GM23248 (cell line): ENCODE measurements at regions not wholly inside any gene's neighbourhood (a gene's known extent, or its start where the extent isn't known, plus 50 kb on each side); places are given as distances from the start of the nearest gene placed in this dataset.
A peak's percentile ranks its signal among the peaks of the same experiment; 100 is the strongest.

ENCODE experiments used
- DNase-seq: peaks from one replicate; pipeline ENCODE4 v3.0.0-alpha.2; 2015
- H2AFZ ChIP-seq: fragments of 200-600 bp; sonication (generic); 2 replicates; pipeline ENCODE4 v1.6.1; 2016; ENCODE audit warnings: antibody characterized with exemption
- H3F3A ChIP-seq: fragments of 200-600 bp; sonication (generic); 2 replicates; pipeline ENCODE4 v1.6.1; 2016; ENCODE audit warnings: mild to moderate bottlenecking, antibody characterized with exemption, mixed run types; ENCODE audit not compliant: insufficient read depth
- H3K27ac ChIP-seq: fragments of 200-600 bp; sonication (generic); 2 replicates; pipeline ENCODE4 v1.5.1; 2016; ENCODE audit warnings: mild to moderate bottlenecking
- H3K27me3 ChIP-seq: fragments of 200-600 bp; sonication (generic); replicated peaks from 2 replicates; pipeline ENCODE4 v1.6.1; 2016; ENCODE audit warnings: mild to moderate bottlenecking; ENCODE audit not compliant: insufficient read depth
- H3K36me3 ChIP-seq: fragments of 200-600 bp; sonication (generic); 2 replicates; pipeline ENCODE4 v1.6.1; 2016; ENCODE audit warnings: low read depth, mild to moderate bottlenecking
- H3K4me1 ChIP-seq: fragments of 200-600 bp; sonication (generic); 2 replicates; pipeline ENCODE4 v1.6.1; 2016; ENCODE audit warnings: mild to moderate bottlenecking; ENCODE audit not compliant: insufficient read depth
- H3K4me2 ChIP-seq: fragments of 200-600 bp; sonication (generic); one replicate; pipeline ENCODE4 v1.6.1; 2016; ENCODE audit warnings: mild to moderate bottlenecking; ENCODE audit not compliant: unreplicated experiment
- H3K4me3 ChIP-seq: fragments of 200-600 bp; sonication (generic); 2 replicates; pipeline ENCODE4 v1.5.1; 2016; ENCODE audit warnings: mild to moderate bottlenecking
- H3K79me2 ChIP-seq: fragments of 200-600 bp; sonication (generic); 2 replicates; pipeline ENCODE4 v1.6.1; 2016; ENCODE audit warnings: mild to moderate bottlenecking; ENCODE audit not compliant: insufficient read depth
- H3K9ac ChIP-seq: fragments of 200-600 bp; sonication (generic); 2 replicates; pipeline ENCODE4 v1.6.1; 2016; ENCODE audit warnings: mild to moderate bottlenecking
- H3K9me2 ChIP-seq: fragments of 200-600 bp; sonication (generic); 2 replicates; pipeline ENCODE4 v1.6.1; 2016; ENCODE audit warnings: mixed run types, mild to moderate bottlenecking, moderate library complexity; ENCODE audit not compliant: insufficient read depth
- H3K9me3 ChIP-seq: fragments of 200-600 bp; sonication (generic); one replicate; pipeline ENCODE4 v1.6.1; 2017; ENCODE audit warnings: low read depth
- H4K20me1 ChIP-seq: fragments of 200-600 bp; sonication (generic); 2 replicates; pipeline ENCODE4 v1.6.0; 2016; ENCODE audit not compliant: insufficient read depth
- EZH2 ChIP-seq: fragments of 200-600 bp; sonication (generic); IDR thresholded peaks from 2 replicates; pipeline ENCODE4 v1.6.1; 2018; ENCODE audit warnings: antibody characterized with exemption, mild to moderate bottlenecking; ENCODE audit not compliant: insufficient read depth, poor library complexity, severe bottlenecking
- EZH2phosphoT487 ChIP-seq: fragments of 200-600 bp; sonication (generic); IDR thresholded peaks from 2 replicates; pipeline ENCODE4 v1.6.1; 2018; ENCODE audit warnings: antibody characterized with exemption, moderate library complexity, mild to moderate bottlenecking, low read depth; ENCODE audit not compliant: insufficient read depth
- WGBS, 2 experiments: methylation state at CpG; one replicate each; pipeline ENCODE4 v1.1.6; 2015 to 2017; ENCODE audit warnings: low lambda C conversion rate in 2 of 2, low coverage in 1 of 2; ENCODE audit errors: missing lambda C conversion rate in 2 of 2; 5-methylcytosine and 5-hydroxymethylcytosine counted together
- in situ Hi-C: fragments of 300-500 bp; cut with MboI; formaldehyde crosslinking; loops from 2 replicates; pipeline ENCODE4 v1.15.0; 2020

DNA sequence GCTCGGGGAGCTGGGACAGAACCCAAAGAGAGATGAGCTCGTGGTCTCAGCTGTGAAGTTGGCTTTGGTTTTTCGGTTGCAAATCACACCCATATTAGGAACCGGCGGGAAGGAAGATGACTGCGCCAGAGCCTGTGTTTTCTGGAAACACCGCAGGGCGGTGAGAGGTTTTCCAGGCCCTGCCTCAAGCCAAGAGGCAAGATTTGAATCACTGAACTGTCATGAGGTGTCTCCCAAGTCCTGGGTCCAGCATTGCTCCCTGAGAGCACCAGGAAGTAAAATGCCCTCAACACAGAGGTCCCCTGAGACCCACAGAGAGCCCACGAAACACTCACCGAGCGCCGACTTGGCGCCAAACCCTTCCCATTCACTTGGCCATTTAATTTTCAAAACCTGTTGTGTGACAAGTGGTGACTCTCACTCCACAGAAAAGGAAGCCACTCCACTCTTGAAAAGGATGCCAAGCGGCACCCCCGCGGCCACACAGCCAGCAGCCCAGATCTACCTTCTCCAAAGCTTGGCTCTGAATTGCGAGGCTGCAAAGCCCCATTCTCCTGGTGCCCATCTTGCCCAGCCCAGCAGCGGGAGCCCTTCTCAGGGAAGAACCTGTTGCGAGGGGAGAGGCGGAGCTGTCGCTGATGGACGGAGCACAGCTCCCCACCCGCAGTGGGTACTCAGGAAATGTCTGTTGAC lies 99.0 kb upstream of the RUNX3 start:
- no peaks in the 10 kb centered on the region for H3K4me1 ChIP-seq
- H2AFZ ChIP-seq, result no peak overlapping the region
- H3K9me2 ChIP-seq, result no peaks in the 10 kb centered on the region
- H3K36me3 ChIP-seq, result no peaks in the 10 kb centered on the region
- TF ChIP-seq EZH2phosphoT487, result no peak
- TF ChIP-seq EZH2, result no peak
- DNase-seq, result peak; percentile 40
- no peak overlapping the region for H3K4me3 ChIP-seq
- no peak overlapping the region for H3K27ac ChIP-seq
- no peaks in the 10 kb centered on the region for H3K79me2 ChIP-seq
- H3K9me3 ChIP-seq, result no peaks in the 10 kb centered on the region
- 53 to 54% methylated on average over 23 of the region's 23 CpGs for WGBS, 2 experiments
- H4K20me1 ChIP-seq, result no peaks in the 10 kb centered on the region
- in situ Hi-C loops, result no loop called here
- H3K9ac ChIP-seq, result no peak overlapping the region
- H3K27me3 ChIP-seq, result peaks cover 11% of the 10 kb centered on the region; the same call in 1 of the 2 replicates
- H3K4me2 ChIP-seq, result no peak overlapping the region
- no peaks in the 10 kb centered on the region for H3F3A ChIP-seq

DNA sequence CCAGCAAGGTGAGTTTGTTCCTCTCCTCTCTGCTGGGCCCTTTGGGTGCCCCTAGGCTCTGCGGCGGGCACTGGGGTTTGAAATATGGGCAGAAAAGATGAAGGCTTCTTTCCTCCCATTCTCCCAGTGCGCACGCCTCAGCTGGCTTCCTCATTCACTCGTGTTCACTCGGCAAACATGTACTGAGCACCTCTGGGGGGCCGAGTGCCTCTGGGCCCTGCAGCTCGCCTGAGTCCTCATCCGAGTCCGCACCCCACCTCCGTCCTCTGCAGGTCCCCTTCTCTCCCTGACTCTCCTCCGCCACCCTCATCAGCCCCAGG lies 98.5 kb upstream of the RUNX3 start:
- Histone ChIP-seq H4K20me1 (no peaks in the 10 kb centered on the region), H3K79me2 (no peaks in the 10 kb centered on the region), H3K4me2 (no peak overlapping the region), H3K27me3 (peaks cover 11% of the 10 kb centered on the region; the same call in 1 of the 2 replicates), H3K9me3 (no peaks in the 10 kb centered on the region), H3K4me1 (no peaks in the 10 kb centered on the region), H3F3A (no peaks in the 10 kb centered on the region), H3K9ac (no peak overlapping the region), H3K36me3 (no peaks in the 10 kb centered on the region), H3K9me2 (no peaks in the 10 kb centered on the region), H2AFZ (no peak overlapping the region), H3K4me3 (no peak overlapping the region), H3K27ac (no peak overlapping the region)
- no peak for DNase-seq
- 71 to 77% methylated on average over 12 of the region's 12 CpGs for WGBS, 2 experiments
- no peak for TF ChIP-seq EZH2phosphoT487
- no peak for TF ChIP-seq EZH2
- in situ Hi-C loops, result no loop called here

DNA sequence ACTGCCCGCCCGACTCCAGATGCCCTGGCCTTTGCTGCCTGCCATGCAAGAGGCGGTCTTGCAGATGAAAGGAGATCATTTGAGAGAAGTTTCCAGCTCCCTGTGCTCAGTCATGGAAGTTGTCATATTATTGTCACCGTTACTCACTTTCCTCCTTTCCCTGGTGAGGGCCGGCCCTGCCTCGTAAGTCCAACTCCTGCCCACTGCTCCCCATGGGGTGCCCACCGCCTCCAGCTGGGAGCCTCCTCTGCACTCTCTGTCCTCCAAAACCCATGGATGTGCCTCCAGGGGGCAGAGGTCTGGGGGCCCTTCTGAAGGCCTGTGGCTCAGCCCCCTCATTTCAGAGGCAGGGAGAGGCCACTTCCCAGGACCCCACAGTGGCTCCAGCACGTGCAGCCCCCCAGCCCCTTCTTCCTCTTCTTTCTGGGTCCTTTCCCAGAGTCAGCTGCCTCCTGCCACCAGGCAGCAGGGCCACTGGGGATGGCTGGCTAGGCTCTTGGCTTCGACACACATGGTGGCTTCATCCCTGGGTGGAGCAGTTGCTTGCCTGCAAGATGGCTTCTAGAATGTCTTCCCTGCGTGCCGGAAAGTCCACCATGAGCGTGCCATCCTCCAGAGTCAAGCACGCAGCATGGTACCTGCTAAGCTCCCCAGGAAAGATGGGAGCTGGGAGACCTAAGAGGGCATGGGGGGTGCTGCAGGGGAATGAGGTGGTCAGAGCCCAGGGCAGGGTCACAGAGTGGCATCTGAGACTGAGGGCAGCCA lies 97.9 kb upstream of the RUNX3 start:
- H3K9ac ChIP-seq, result no peak overlapping the region
- peaks cover 11% of the 10 kb centered on the region; the same call in 1 of the 2 replicates for H3K27me3 ChIP-seq
- no peaks in the 10 kb centered on the region for H3K9me2 ChIP-seq
- H3K4me3 ChIP-seq, result no peak overlapping the region
- no peak for TF ChIP-seq EZH2
- no peaks in the 10 kb centered on the region for H3F3A ChIP-seq
- H3K36me3 ChIP-seq, result no peaks in the 10 kb centered on the region
- in situ Hi-C loops, result no loop called here
- DNase-seq, result no peak
- H3K4me2 ChIP-seq, result no peak overlapping the region
- no peaks in the 10 kb centered on the region for H3K4me1 ChIP-seq
- no peaks in the 10 kb centered on the region for H3K9me3 ChIP-seq
- H4K20me1 ChIP-seq, result no peaks in the 10 kb centered on the region
- no peaks in the 10 kb centered on the region for H3K79me2 ChIP-seq
- no peak overlapping the region for H3K27ac ChIP-seq
- H2AFZ ChIP-seq, result no peak overlapping the region
- WGBS, 2 experiments, result 62 to 66% methylated on average over 13 of the region's 13 CpGs

DNA sequence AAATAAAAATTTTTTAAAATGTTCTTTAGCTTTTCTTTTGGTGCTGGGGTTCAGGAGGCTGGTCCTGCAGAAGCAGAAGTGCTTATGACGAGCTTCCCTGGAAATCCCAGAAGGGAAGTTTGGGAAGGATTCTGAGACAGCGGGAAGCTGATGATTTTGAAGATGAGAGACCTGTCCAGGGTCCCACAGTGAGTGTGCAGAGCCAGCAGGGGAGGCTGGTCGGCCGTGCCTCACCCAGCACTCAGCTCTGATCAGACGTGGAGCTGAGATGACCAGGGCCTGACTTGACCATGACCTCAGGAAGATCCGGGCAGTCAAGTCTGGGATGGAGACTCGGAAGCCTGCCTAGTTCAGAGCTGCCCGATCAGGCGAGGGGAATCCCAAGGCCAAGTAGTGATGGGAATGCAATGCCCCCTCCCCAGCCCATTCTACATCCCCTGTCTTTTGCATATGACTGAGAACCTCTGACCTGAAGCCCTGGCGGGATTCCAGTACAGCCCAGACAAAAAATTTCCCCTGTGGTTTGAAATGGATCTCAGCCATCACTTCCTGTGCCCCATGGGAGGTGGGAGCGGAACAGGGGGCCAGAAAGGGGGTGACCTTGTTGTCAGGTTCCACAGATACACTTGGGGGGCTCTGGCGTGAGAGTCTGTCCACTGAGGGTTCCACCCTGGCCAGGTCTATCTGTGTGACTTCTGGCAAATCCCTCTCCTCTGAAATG lies 96.8 kb upstream of the RUNX3 start:
- Histone ChIP-seq H3K4me2 (no peak overlapping the region), H4K20me1 (no peaks in the 10 kb centered on the region), H3K36me3 (no peaks in the 10 kb centered on the region), H3K79me2 (no peaks in the 10 kb centered on the region), H3K27me3 (peaks cover 11% of the 10 kb centered on the region; the same call in 1 of the 2 replicates), H3K4me1 (peaks cover 4% of the 10 kb centered on the region; the same call in 1 of the 2 replicates), H3F3A (no peaks in the 10 kb centered on the region), H2AFZ (no peak overlapping the region), H3K4me3 (no peak overlapping the region), H3K9me2 (no peaks in the 10 kb centered on the region), H3K27ac (no peak overlapping the region), H3K9ac (no peak overlapping the region), H3K9me3 (no peaks in the 10 kb centered on the region)
- DNase-seq, result no peak
- TF ChIP-seq EZH2, result no peak
- no peak for TF ChIP-seq EZH2phosphoT487
- in situ Hi-C loops, result no loop called here
- WGBS, 2 experiments, result 62 to 66% methylated on average over 12 of the region's 12 CpGs
